NT2/D1 (cell line): ENCODE measurements at regions not wholly inside any gene's neighbourhood (a gene's known extent, or its start where the extent isn't known, plus 50 kb on each side); places are given as distances from the start of the nearest gene placed in this dataset.

ENCODE experiments used
- YY1 ChIP-seq: IDR thresholded peaks from 2 replicates; pipeline ENCODE4 v1.6.1; 2011; ENCODE audit not compliant: insufficient read length, insufficient read depth
- ZNF274 ChIP-seq: IDR thresholded peaks from 2 replicates; pipeline ENCODE4 v1.6.1; 2011; ENCODE audit warnings: mild to moderate bottlenecking, low read depth, low read length

DNA sequence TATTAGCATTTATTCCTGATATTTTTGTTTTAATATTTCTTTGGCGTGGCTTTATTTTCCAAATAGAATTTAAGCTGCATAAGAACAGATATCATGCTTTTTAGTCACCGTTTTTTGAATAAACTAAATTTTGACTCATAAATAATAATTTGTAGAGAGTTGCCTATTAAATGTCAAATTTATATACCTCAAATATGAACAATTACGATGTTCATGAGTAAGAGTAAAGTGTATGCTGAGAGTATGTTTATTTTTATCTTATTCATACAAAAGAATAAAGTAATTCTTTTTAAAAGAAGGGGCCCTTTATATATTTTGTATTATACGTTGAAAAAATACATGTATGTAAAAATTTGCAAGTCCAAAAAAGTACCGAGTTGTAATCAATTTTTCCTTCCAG lies 126.5 kb upstream of the NRIP1 start:
- TF ChIP-seq YY1 (no peak), ZNF274 (no peak)
